Vagina (tissue), 2 donors: ENCODE measurements at regions not wholly inside any gene's neighbourhood (a gene's known extent, or its start where the extent isn't known, plus 50 kb on each side); places are given as distances from the start of the nearest gene placed in this dataset.

Experiments
- DNase-seq, 2 donors: peaks; one replicate each; pipeline ENCODE4 v3.0.0-alpha.2; 2017; ENCODE audit errors: extremely low spot score in 2 of 2
- H3K27ac ChIP-seq: fragments of 200-600 bp; sonication (generic); one replicate; pipeline ENCODE4 v1.5.1; 2019
- H3K27me3 ChIP-seq: fragments of 200-600 bp; sonication (generic); one replicate; pipeline ENCODE4 v1.5.1; 2019
- H3K36me3 ChIP-seq, 2 donors: fragments of 200-600 bp; sonication (generic); one replicate each; pipeline ENCODE4 v1.5.1; 2017 to 2019
- H3K4me1 ChIP-seq: fragments of 200-600 bp; sonication (generic); one replicate; pipeline ENCODE4 v1.5.1; 2019
- H3K4me3 ChIP-seq, 2 donors: fragments of 200-600 bp; sonication (generic); 1 replicate in 1 of 2; 2 replicates in 1 of 2; pipeline ENCODE4 v1.5.1; 2016 to 2019
- H3K9me3 ChIP-seq: fragments of 200-600 bp; sonication (generic); one replicate; pipeline ENCODE4 v1.5.1; 2019
- CTCF ChIP-seq, 3 experiments: fragments of 450-650 bp in 2 of 3; fragments of 200-600 bp in 1 of 3; sonication (generic) in 1 of 3; IDR thresholded peaks; one replicate each; pipeline ENCODE4 v1.5.1; 2017 to 2019; ENCODE audit warnings: antibody characterized with exemption in 3 of 3, mild to moderate bottlenecking in 2 of 3, moderate library complexity in 2 of 3
- POLR2A ChIP-seq, 2 donors: fragments of 450-650 bp; IDR thresholded peaks; one replicate each; pipeline ENCODE4 v1.6.1; 2017; ENCODE audit warnings: antibody characterized with exemption in 2 of 2, mild to moderate bottlenecking in 2 of 2, moderate library complexity in 2 of 2
- POLR2AphosphoS5 ChIP-seq, 2 donors: sonication (generic); formaldehyde crosslinking; IDR thresholded peaks; one replicate each; pipeline ENCODE4 v1.9.0; 2017; ENCODE audit warnings: antibody characterized with exemption in 2 of 2, mild to moderate bottlenecking in 2 of 2, low read depth in 1 of 2; ENCODE audit not compliant: insufficient read depth in 1 of 2
- intact Hi-C: fragments of 100-400 bp; cut with DNase I; formaldehyde crosslinking; loops from one replicate; pipeline ENCODE4 v1.15.1; 2023

- TF ChIP-seq POLR2AphosphoS5 (IDR thresholded peaks at IDR 0.05; ENCODE audit: insufficient read depth in 1 of 2, low read depth in 1 of 2) (no peak), CTCF (IDR thresholded peaks at IDR 0.05) (no peak), POLR2A (IDR thresholded peaks at IDR 0.05) (no peak)
- intact Hi-C loops: no loop called here
Measured at GRCh38 chr2:60042023-60042422, 511.4 kb downstream of the BCL11A start.

GRCh38 chr2:60033325-60033724 is 520.1 kb downstream of the BCL11A start:
- no peaks in the 10 kb centered on the region for H3K9me3 ChIP-seq
- DNase-seq: no peak
- H3K36me3 ChIP-seq: no peaks in the 10 kb centered on the region
- H3K4me3 ChIP-seq: no peak overlapping the region
- no peak overlapping the region for H3K27ac ChIP-seq
- TF ChIP-seq POLR2A (IDR thresholded peaks at IDR 0.05) (no peak), CTCF (IDR thresholded peaks at IDR 0.05) (no peak), POLR2AphosphoS5 (IDR thresholded peaks at IDR 0.05; ENCODE audit: insufficient read depth in 1 of 2, low read depth in 1 of 2) (no peak)
- H3K4me1 ChIP-seq: no peaks in the 10 kb centered on the region
- no peaks in the 10 kb centered on the region for H3K27me3 ChIP-seq
- intact Hi-C loops: no loop called here

More at GRCh38 chr2:60042023-60042422, 511.4 kb downstream of the BCL11A start:
- H3K27ac ChIP-seq: no peak overlapping the region
- H3K4me1 ChIP-seq: no peaks in the 10 kb centered on the region
- H3K9me3 ChIP-seq: no peaks in the 10 kb centered on the region
- H3K36me3 ChIP-seq: no peaks in the 10 kb centered on the region
- DNase-seq: no peak
- H3K27me3 ChIP-seq: no peaks in the 10 kb centered on the region
- H3K4me3 ChIP-seq: no peak overlapping the region

GRCh38 chr2:60029566-60029883 is 523.9 kb downstream of the BCL11A start:
- TF ChIP-seq POLR2A (IDR thresholded peaks at IDR 0.05) (no peak), POLR2AphosphoS5 (IDR thresholded peaks at IDR 0.05; ENCODE audit: insufficient read depth in 1 of 2, low read depth in 1 of 2) (no peak), CTCF (IDR thresholded peaks at IDR 0.05) (no peak)
- H3K4me3 ChIP-seq: no peak overlapping the region
- no peak for DNase-seq
- intact Hi-C loops: no loop called here
- no peaks in the 10 kb centered on the region for H3K4me1 ChIP-seq
- H3K27ac ChIP-seq: no peak overlapping the region
- no peaks in the 10 kb centered on the region for H3K27me3 ChIP-seq
- H3K9me3 ChIP-seq: no peaks in the 10 kb centered on the region
- H3K36me3 ChIP-seq: no peaks in the 10 kb centered on the region

- no peaks in the 10 kb centered on the region for H3K9me3 ChIP-seq
- intact Hi-C loops: no loop called here
- no peak overlapping the region for H3K27ac ChIP-seq
- TF ChIP-seq POLR2AphosphoS5 (IDR thresholded peaks at IDR 0.05; ENCODE audit: insufficient read depth in 1 of 2, low read depth in 1 of 2) (no peak), CTCF (IDR thresholded peaks at IDR 0.05) (no peak), POLR2A (IDR thresholded peaks at IDR 0.05) (no peak)
- no peak overlapping the region for H3K4me3 ChIP-seq
- H3K36me3 ChIP-seq: no peaks in the 10 kb centered on the region
- H3K27me3 ChIP-seq: no peaks in the 10 kb centered on the region
- no peak for DNase-seq
- H3K4me1 ChIP-seq: no peaks in the 10 kb centered on the region
Measured at GRCh38 chr2:60028849-60029565, 524.4 kb downstream of the BCL11A start.

GRCh38 chr2:60025496-60025895 is 528.0 kb downstream of the BCL11A start:
- no peak for DNase-seq
- Histone ChIP-seq H3K4me1 (no peaks in the 10 kb centered on the region), H3K4me3 (no peak overlapping the region), H3K27me3 (no peaks in the 10 kb centered on the region), H3K36me3 (no peaks in the 10 kb centered on the region), H3K9me3 (no peaks in the 10 kb centered on the region), H3K27ac (no peak overlapping the region)
- TF ChIP-seq CTCF (IDR thresholded peaks at IDR 0.05) (no peak), POLR2A (IDR thresholded peaks at IDR 0.05) (no peak), POLR2AphosphoS5 (IDR thresholded peaks at IDR 0.05; ENCODE audit: insufficient read depth in 1 of 2, low read depth in 1 of 2) (no peak)
- intact Hi-C loops: no loop called here
